Keratinocyte (primary cell): ENCODE measurements at regions not wholly inside any gene's neighbourhood (a gene's known extent, or its start where the extent isn't known, plus 50 kb on each side); places are given as distances from the start of the nearest gene placed in this dataset.

Source experiments
- CTCF ChIP-seq, 3 experiments: IDR thresholded peaks in 1 of 3; conservative IDR thresholded peaks in 1 of 3; optimal IDR thresholded peaks in 1 of 3; 2 replicates in 2 of 3; 3 replicates in 1 of 3; pipeline versions ENCODE3 to v1.5.1; 2011; ENCODE audit warnings: low read length in 3 of 3, mild to moderate bottlenecking in 3 of 3, moderate library complexity in 2 of 3, control low read depth in 1 of 3, inconsistent platforms in 1 of 3; ENCODE audit not compliant: insufficient read depth in 2 of 3; ENCODE audit errors: extremely low read depth in 1 of 3
- EZH2 ChIP-seq: IDR thresholded peaks from one replicate; pipeline ENCODE4 v1.6.1; 2012; ENCODE audit warnings: inconsistent platforms, mild to moderate bottlenecking, low read length, moderate library complexity

DNA sequence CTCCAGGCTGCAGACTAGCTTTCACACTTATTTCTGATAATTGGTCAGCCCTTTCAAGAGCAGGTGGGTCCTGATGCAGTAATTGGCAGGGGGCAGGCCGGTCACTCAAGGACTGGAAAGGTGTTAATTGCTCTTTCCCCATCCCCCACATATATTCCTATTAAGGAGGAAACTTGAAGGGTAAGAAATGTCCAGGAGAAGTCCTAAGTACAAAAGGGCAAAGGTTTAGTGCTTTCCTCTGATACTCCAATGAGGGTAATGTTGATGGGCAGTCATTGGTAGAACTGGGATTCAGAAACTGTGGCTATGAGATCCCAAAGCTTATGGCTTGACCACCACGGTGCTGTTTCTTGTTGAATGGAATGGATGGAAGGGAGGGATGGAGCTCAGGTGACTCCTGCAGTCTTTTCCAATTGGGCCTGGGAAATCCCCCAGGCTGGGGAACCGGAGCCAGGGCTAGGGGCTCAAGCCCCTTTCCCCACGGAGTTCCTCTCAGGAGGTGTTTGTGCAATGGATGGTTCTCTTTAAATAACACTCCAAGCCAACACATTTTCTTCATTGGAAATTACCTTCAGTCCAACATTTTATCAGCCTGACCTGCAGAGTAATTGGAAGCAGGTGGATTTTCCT, 103.2 kb upstream of the ALDH1B1 start:
- no peak for TF ChIP-seq CTCF (optimal IDR thresholded peaks at IDR 0.05 in 1 of 3, IDR thresholded peaks at IDR 0.05 in 1 of 3, conservative IDR thresholded peaks at IDR 0.05 in 1 of 3; ENCODE audit: extremely low read depth in 1 of 3, insufficient read depth in 2 of 3, low read length in 3 of 3)
- no peak for TF ChIP-seq EZH2
